HEK293 (cell line): ENCODE measurements at regions not wholly inside any gene's neighbourhood (a gene's known extent, or its start where the extent isn't known, plus 50 kb on each side); places are given as distances from the start of the nearest gene placed in this dataset.

ENCODE experiments used
- FEZF1 ChIP-seq: fragments of 450-650 bp; formaldehyde crosslinking; IDR thresholded peaks from 2 replicates; pipeline ENCODE4 v1.5.1; 2016; ENCODE audit warnings: missing biosample characterization, missing genetic modification characterization
- GLIS2 ChIP-seq: fragments of 450-650 bp; formaldehyde crosslinking; IDR thresholded peaks from 2 replicates; pipeline ENCODE4 v1.5.1; 2016; ENCODE audit warnings: missing biosample characterization, missing genetic modification characterization
- KLF9 ChIP-seq: fragments of 450-650 bp; formaldehyde crosslinking; IDR thresholded peaks from 2 replicates; pipeline ENCODE4 v1.5.1; 2016; ENCODE audit warnings: missing biosample characterization, missing genetic modification characterization, low read depth
- OSR2 ChIP-seq: fragments of 450-650 bp; formaldehyde crosslinking; IDR thresholded peaks from 2 replicates; pipeline ENCODE4 v1.5.1; 2016; ENCODE audit warnings: missing biosample characterization, missing genetic modification characterization
- PATZ1 ChIP-seq: fragments of 450-650 bp; formaldehyde crosslinking; IDR thresholded peaks from 2 replicates; pipeline ENCODE4 v1.5.1; 2016; ENCODE audit warnings: missing biosample characterization, missing genetic modification characterization
- PRDM2 ChIP-seq: fragments of 450-650 bp; formaldehyde crosslinking; IDR thresholded peaks from 2 replicates; pipeline ENCODE4 v1.5.1; 2016; ENCODE audit warnings: missing biosample characterization, missing genetic modification characterization, borderline replicate concordance
- PRDM6 ChIP-seq: fragments of 450-650 bp; formaldehyde crosslinking; IDR thresholded peaks from 2 replicates; pipeline ENCODE4 v1.5.1; 2017; ENCODE audit warnings: missing biosample characterization, missing genetic modification characterization
- TRIM28 ChIP-seq: IDR thresholded peaks from 2 replicates; pipeline ENCODE4 v1.6.1; 2011; ENCODE audit warnings: low read length, control low read depth, borderline replicate concordance
- YY1 ChIP-seq: fragments of 450-650 bp; formaldehyde crosslinking; IDR thresholded peaks from 2 replicates; pipeline ENCODE4 v1.5.1; 2018; ENCODE audit warnings: missing biosample characterization, missing genetic modification characterization
- ZIC2 ChIP-seq: fragments of 450-650 bp; formaldehyde crosslinking; IDR thresholded peaks from 2 replicates; pipeline ENCODE4 v1.5.1; 2016; ENCODE audit warnings: missing biosample characterization, missing genetic modification characterization
- ZNF133 ChIP-seq: fragments of 450-650 bp; formaldehyde crosslinking; IDR thresholded peaks from 2 replicates; pipeline ENCODE4 v1.5.1; 2016; ENCODE audit warnings: missing biosample characterization, missing genetic modification characterization
- ZNF24 ChIP-seq: fragments of 450-650 bp; formaldehyde crosslinking; IDR thresholded peaks from 2 replicates; pipeline ENCODE4 v1.5.1; 2016; ENCODE audit warnings: missing biosample characterization, missing genetic modification characterization
- ZNF302 ChIP-seq: fragments of 450-650 bp; formaldehyde crosslinking; IDR thresholded peaks from 2 replicates; pipeline ENCODE4 v1.5.1; 2016; ENCODE audit warnings: missing biosample characterization, missing genetic modification characterization, low read depth
- ZNF394 ChIP-seq: fragments of 450-650 bp; formaldehyde crosslinking; IDR thresholded peaks from 2 replicates; pipeline ENCODE4 v1.5.1; 2016; ENCODE audit warnings: missing biosample characterization, missing genetic modification characterization, mild to moderate bottlenecking, moderate library complexity, borderline replicate concordance
- ZNF423 ChIP-seq: fragments of 450-650 bp; formaldehyde crosslinking; IDR thresholded peaks from 2 replicates; pipeline ENCODE4 v1.5.1; 2016; ENCODE audit warnings: missing biosample characterization, missing genetic modification characterization
- ZNF654 ChIP-seq: fragments of 450-650 bp; formaldehyde crosslinking; IDR thresholded peaks from 2 replicates; pipeline ENCODE4 v1.5.1; 2016; ENCODE audit warnings: low read depth, missing biosample characterization, missing genetic modification characterization
- ZNF664 ChIP-seq: fragments of 450-650 bp; formaldehyde crosslinking; IDR thresholded peaks from 2 replicates; pipeline ENCODE4 v1.5.1; 2016; ENCODE audit warnings: missing biosample characterization, missing genetic modification characterization
- ZNF837 ChIP-seq: fragments of 450-650 bp; formaldehyde crosslinking; IDR thresholded peaks from 2 replicates; pipeline ENCODE4 v1.5.1; 2016; ENCODE audit warnings: missing biosample characterization, missing genetic modification characterization
- ZSCAN30 ChIP-seq: fragments of 450-650 bp; IDR thresholded peaks from 2 replicates; pipeline ENCODE4 v1.5.1; 2018; ENCODE audit warnings: missing biosample characterization, mild to moderate bottlenecking, missing genetic modification characterization, moderate library complexity

- TF ChIP-seq ZNF423 (tag by site-specific recombination): no peak
- peak; percentile 72 for TF ChIP-seq FEZF1 (tag by site-specific recombination)
- TF ChIP-seq GLIS2: no peak
- no peak for TF ChIP-seq ZSCAN30 (tag by site-specific recombination)
- no peak for TF ChIP-seq KLF9 (tag by site-specific recombination)
- TF ChIP-seq ZNF24 (tag by site-specific recombination): 0 out of 2 replicates have a peak, but pooled peaks have one; percentile 39
- no peak for TF ChIP-seq ZNF837 (tag by site-specific recombination)
- peak; percentile 54 for TF ChIP-seq PRDM6 (tag by site-specific recombination)
- TF ChIP-seq PATZ1 (tag by site-specific recombination): peak; percentile 50
- TF ChIP-seq ZNF654 (tag by site-specific recombination): no peak
- no peak for TF ChIP-seq YY1 (tag by site-specific recombination)
- TF ChIP-seq TRIM28: no peak
- no peak for TF ChIP-seq ZNF133
- TF ChIP-seq ZNF302: no peak
- TF ChIP-seq ZNF664 (tag by site-specific recombination): no peak
- no peak for TF ChIP-seq PRDM2
- TF ChIP-seq ZNF394 (tag by site-specific recombination): 0 out of 2 replicates have a peak, but pooled peaks have one; percentile 19
- TF ChIP-seq ZIC2: peak; percentile 92
- peak; percentile 74 for TF ChIP-seq OSR2
These were observed 53.8 kb upstream of the TARDBP start (continued) for GRCh38 chr1:10958614-10959013.
